Left forelimb (tissue), 1 donor: ENCODE measurements at regions not wholly inside any gene's neighbourhood (a gene's known extent, or its start where the extent isn't known, plus 50 kb on each side); places are given as distances from the start of the nearest gene placed in this dataset.

Source experiments
- DNase-seq: peaks from one replicate; pipeline ENCODE4 v3.0.0-alpha.2; 2018; ENCODE audit warnings: low spot score

DNA sequence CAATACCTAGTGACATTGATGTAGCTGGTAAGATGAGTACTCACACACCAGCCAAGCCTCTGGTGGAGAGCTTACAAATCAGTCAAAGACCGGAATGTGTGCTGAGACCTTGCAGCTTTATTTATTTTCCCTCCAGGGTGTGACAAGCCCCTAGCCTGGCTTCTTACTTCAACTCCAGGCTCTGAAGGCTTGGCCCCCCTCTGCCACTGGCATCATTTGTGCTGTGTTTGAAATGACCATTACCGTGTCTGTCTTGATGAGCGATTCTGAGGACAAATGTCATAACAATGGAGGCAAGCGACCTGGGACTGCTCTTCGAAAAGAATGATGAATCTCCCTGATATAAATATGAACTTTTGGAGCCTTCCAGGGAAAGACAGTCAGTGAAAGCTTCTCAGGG is 749.9 kb upstream of the HS6ST1 start:
- no peak for DNase-seq

- DNase-seq: no peak
Measured at GRCh38 chr2:129069875-129070594, 751.4 kb upstream of the HS6ST1 start.

DNA sequence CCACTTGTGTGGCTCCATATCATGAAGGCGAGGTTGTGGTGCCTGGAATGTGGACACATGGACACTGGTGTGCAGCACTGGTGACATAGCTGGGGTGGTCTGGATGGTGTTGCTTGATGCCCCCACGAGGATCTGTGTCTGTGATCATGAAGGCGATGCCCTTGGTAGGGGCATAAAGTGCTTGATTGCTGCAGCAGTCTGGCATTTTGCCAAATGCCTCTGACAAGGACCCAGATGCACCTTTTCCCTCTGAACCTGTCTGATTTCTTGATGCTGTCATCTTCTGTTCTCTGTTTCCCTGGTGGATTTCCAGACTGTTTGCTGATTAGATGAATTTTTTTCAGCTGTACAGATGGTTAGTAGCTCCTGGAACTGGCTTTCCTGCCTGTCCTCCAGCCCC is 752.0 kb upstream of the HS6ST1 start:
- no peak for DNase-seq

GRCh38 chr2:129071531-129071930 is 752.9 kb upstream of the HS6ST1 start:
- DNase-seq: no peak

DNA sequence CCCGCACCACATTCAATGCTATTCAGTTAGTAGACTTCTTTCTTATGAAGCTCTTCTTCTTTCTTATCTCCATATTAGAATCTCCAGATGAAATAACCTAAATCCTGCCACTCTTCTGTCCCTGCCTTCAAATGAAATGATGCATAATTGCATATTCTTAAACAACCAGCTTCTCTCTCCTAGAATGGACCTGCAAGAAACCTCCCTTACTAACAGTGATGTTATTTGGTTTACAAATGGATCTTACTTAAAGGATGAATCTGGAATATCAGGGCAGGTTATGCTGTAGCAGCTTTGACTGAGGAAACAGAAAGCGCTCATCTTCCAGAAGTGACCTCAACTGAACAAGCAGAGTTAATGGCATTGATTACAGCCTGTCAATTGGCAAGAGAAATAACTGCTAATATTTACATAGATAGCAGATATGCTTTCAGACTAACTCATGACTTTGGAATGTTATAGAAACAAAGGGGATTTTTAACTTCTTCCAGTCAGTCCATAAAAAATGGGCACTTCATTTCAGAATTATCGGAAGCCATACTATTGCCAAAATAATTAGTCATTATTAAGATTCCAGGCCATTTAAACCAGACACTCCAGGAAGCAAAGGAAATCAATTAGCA is 755.7 kb upstream of the HS6ST1 start:
- no peak for DNase-seq

DNA sequence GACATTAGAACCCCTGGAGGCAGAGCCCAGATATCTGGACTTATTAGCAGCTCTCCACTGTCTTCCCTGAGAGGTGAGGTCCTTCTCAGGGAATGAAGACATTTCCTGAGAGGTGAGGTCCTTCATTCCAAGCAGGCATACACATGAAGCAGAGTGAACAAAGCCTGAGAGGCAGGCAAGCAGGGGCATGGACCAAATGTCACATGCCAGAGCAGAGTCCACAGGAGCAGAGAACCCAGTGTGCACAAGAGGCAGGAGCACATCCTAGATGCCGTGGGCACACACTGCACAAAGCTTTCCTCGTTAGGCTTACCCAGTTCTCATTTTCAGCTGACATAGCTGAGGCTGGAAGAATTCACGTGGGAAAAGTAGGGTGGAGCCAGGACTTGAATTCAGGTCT is 759.9 kb upstream of the HS6ST1 start:
- no peak for DNase-seq

- no peak for DNase-seq
Measured at GRCh38 chr2:129080715-129081476, 762.2 kb upstream of the HS6ST1 start.

- no peak for DNase-seq
Measured at GRCh38 chr2:129085386-129085785, 766.7 kb upstream of the HS6ST1 start.

DNA sequence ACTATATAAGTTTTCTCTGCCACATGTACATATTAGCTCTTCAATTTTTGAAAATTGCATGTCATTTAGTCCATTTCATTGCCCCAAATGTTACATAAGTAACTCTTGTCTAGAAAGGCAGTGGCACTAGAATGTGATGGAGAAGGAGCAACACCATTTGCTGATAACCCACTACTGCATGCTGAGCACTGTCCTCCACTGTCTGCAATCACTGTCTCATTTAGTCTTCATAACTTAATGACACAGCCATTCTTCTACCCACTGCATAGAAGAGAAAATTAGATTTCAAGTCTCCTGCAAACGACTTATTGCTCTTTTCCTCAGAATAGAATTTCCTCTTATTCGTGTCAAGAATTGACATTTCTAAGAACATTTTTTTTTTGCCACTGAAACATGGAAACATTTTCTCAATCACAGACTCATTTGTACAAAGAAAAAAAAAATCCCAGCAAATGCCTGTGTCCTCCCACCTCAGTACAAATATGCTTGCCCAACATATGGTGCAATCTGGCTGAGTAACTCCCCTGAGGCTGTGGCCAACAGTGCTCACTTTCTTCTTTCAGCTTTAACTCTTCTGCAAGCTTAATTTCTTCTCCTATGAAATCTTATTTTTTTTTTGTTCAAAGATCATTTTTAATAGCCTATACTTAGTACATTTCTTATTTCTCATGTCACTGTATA is 768.6 kb upstream of the HS6ST1 start:
- DNase-seq: no peak

DNA sequence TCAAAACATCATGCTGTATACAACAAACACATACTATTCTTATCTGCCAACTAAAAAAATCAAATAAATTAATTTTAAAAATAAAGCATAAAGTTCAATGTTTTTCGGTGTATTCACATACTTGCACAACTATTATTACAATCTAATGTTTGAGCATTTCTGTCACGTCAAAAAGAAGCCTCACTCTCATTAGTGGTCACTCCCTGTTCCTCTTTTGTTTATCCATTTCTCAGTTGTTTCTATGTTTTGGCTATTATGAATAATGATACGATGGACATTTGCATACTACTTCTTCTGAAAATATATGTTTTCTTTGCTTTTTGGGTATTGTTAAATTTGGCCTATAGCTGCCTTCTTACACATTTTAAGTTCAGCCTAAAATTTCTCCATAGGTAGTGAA is 773.0 kb upstream of the HS6ST1 start:
- DNase-seq: no peak

GRCh38 chr2:129092956-129093355 is 774.3 kb upstream of the HS6ST1 start:
- no peak for DNase-seq

DNA sequence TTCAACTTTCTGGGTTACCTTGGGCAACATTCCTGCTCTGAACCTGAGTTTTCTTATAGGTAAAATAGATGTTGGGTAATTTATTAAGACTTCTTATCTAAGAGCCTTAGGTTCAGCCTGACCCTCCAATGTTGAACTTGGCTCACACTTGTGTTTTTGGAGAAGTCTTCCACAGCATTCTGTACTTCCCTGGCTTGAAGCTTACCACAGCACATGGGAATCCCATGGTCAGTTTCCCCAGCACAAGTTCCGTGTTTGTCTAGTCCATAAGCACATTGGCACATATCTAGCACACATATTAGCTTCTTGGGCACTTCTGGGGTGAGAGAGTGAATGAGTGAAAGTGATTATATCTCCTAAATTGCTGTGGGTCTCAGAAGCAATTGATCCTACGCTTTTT is 782.5 kb upstream of the HS6ST1 start:
- no peak for DNase-seq

DNA sequence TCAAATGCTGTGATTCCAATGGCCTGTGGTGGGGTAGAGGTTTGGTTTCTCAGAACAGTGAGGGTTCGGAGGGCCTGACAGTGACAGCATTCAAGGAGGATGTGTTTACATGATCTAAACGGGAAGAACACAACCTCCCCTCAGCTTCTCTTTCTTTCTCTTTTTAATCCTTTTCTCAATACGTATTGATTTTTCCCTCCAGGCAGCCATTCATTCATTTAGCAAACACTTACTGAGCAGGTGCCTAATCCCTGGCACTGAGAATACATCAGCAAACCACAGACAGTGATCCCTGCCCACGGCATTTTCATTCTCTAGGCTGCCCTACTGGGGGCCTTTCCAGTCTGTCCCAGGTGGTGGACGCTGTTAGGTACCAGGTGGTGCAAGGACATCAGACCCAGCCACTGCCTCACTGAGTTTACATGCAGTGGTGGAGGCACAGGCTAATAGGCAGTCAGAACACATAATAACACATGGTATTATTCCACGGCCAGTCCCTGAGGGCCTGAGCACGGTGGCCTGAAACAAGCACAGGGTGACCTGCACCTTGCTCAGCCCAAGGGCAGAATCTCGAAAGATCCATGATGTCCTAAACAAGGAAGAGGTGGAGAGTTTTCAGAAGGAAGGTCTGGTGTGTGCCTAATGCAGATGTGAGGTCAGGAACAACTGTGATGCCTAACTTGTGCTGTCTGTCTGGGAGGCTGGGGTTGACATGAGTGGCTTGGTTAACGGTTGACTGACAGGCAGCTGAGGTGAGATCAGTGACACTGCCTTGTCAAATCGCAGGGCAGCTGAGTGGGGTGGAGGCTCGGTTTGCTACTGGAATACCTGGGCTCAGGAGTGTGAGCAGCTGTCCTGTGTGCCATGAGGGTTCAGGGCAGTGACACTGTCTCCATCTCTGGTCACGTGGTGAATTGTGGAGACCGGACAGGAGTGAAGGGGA is 785.5 kb upstream of the HS6ST1 start:
- no peak for DNase-seq

- DNase-seq: no peak
Measured at GRCh38 chr2:129112181-129112580, 793.5 kb upstream of the HS6ST1 start.

- DNase-seq: no peak
Measured at GRCh38 chr2:129113776-129114175, 795.1 kb upstream of the HS6ST1 start.

DNA sequence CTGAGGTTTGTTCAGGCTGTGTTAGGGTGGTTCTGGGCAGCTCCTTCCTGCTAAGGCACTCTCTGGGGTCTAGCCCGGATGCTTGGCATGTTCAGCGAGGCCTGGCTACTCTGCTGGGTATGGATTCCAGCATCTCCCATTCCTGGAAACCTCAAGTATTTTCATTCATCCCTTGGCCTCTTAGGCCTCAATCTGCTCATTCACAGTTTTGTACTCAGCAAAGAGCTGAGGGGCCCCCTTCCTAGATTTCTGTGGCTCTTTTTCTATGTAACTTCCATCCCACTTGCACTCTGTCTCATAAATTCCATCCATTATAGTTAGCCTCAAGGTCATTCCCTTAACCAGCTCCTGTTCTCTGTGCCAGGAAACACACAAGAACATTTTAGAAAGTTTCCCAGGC is 798.8 kb upstream of the HS6ST1 start:
- no peak for DNase-seq

DNA sequence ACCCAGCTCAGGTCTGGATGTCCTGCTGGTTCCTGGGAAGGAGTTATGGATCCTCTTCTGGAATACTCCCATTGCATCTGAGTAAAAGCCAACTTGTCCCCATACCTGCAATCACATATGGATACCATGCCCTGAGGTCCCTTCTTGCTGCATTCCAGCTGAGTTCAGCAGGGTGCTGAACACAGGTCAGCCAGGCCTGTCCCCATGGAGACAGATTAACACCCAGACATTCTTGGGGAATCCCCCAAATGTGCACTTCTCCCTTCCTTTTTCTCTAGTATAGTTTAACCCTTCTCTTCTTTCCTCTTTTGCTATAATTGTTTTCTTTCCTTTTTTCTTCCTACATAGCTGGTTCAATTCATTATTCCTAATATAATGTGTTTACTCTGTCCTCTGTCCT is 799.6 kb upstream of the HS6ST1 start:
- no peak for DNase-seq

- DNase-seq: no peak
Measured at GRCh38 chr2:129129087-129129486, 810.4 kb upstream of the HS6ST1 start.

GRCh38 chr2:129133692-129134641 is 815.3 kb upstream of the HS6ST1 start:
- no peak for DNase-seq

DNA sequence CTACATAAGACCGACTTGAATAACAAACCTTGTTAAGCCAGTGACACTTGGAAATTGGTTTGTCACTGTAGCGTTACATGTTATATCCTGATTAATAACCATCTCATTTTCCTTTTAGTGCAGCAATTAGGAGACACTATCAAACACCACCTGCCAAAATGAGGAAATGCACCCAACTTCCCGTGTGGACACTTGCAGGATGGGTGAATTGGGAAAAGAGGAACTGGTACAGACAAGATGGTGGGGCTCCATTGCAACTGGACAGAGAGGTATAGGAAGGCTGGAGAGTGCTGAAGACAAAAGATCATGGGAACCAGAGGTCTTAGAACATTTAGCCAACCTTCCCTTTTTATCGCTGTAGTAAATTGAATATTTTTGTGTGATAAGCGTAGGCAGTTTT is 816.3 kb upstream of the HS6ST1 start:
- DNase-seq: no peak
